Choroid plexus epithelial cell (primary cell): ENCODE measurements at regions not wholly inside any gene's neighbourhood (a gene's known extent, or its start where the extent isn't known, plus 50 kb on each side); places are given as distances from the start of the nearest gene placed in this dataset.
A peak's percentile ranks its signal among the peaks of the same experiment; 100 is the strongest.

Experiments used
- DNase-seq: peaks from one replicate; pipeline ENCODE4 v3.0.0-alpha.2; 2010; ENCODE audit warnings: low read depth
- H3K4me3 ChIP-seq: 2 replicates; pipeline ENCODE4 v1.5.1; 2011; ENCODE audit warnings: low read depth, mild to moderate bottlenecking, control low read depth, low read length, moderate library complexity
- TF ChIP-seq, protein P1 (sequence below): conservative IDR thresholded peaks from 2 replicates; pipeline ENCODE4 v1.5.1; 2011; ENCODE audit warnings: low read depth, mild to moderate bottlenecking, control low read depth, inconsistent platforms, low read length, moderate library complexity

DNA sequence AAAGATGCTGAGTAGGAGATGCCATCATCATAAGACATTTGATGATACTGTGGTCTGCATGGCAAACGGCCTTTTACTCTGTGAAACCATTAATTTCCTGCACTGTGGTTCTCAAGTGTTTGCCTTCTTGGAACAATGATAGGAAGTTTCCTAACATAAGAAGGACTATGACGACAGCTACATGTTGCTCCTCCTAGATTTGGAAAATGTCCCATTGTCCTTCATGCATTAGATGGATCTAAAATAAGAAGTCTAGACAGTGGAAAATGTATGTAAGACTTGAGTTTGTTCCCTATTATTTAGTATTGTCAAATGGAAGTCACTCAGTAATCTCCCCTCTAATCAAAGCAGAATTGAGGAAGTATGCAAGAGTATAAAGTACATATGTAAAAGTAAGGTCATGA lies 98.5 kb upstream of the TMEM170B start:
- no peak overlapping the region for H3K4me3 ChIP-seq
- DNase-seq, result no peak
- TF ChIP-seq, protein P1, sequence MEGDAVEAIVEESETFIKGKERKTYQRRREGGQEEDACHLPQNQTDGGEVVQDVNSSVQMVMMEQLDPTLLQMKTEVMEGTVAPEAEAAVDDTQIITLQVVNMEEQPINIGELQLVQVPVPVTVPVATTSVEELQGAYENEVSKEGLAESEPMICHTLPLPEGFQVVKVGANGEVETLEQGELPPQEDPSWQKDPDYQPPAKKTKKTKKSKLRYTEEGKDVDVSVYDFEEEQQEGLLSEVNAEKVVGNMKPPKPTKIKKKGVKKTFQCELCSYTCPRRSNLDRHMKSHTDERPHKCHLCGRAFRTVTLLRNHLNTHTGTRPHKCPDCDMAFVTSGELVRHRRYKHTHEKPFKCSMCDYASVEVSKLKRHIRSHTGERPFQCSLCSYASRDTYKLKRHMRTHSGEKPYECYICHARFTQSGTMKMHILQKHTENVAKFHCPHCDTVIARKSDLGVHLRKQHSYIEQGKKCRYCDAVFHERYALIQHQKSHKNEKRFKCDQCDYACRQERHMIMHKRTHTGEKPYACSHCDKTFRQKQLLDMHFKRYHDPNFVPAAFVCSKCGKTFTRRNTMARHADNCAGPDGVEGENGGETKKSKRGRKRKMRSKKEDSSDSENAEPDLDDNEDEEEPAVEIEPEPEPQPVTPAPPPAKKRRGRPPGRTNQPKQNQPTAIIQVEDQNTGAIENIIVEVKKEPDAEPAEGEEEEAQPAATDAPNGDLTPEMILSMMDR, result no peak

DNA sequence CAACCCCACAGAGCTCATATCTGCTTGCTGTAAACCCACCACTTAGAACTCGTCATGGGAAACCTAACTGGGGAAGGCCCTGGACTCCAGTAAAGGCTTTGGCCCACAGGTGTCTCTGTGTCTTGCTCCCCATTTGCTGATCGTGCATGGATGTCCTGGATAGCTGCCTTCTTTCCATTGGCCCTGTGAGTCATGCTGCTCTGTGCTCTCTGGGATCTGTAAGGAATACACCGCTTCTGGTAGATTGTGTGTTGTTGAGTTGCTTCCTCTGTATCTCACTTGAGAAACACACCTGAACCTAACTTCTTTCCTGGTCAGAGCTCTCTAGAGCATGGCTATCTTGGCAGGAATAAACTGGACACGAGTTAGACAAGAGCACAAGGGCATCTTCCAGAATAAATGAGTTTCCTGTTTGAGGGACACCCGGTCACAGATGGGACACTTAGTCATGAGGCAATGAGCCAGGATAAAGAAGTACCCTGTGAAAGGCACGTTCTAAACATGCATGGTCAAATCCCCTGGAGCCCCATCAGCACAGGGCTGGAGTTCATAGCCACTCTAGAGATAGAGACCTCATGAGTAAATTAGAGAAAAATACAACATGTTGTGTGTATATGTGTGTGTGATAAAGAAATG lies 99.6 kb upstream of the TMEM170B start:
- TF ChIP-seq, protein P1, result no peak
- no peak overlapping the region for H3K4me3 ChIP-seq
- DNase-seq, result no peak

DNA sequence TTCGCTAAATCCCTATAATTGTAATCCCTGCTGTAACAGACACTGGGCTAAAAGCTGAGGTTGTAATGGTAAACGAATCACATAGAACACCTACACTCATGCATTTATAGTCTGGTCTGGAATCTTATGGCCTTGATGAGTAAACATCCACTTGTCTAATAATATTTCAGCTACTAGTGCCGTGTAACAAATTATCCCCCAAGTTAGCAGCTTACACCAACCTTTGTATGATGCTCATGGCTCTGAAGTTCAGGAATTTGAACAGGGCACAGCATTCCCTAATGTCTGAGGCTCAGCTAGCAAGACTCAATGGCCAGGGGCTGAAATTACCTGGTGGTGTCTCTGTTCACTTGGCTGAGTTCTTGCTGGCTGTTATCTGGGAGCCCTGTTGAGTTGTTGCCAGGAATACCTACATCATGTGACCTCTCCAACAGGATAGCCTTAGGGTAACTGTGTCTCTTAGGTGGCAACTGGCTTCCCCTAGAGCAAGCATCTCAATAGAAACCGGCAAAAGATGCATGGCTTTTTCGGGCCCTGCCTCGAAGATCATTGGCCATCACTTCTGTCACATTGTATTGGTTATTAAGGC lies 100.9 kb upstream of the TMEM170B start:
- TF ChIP-seq, protein P1, result no peak
- H3K4me3 ChIP-seq, result no peak overlapping the region
- no peak for DNase-seq

DNA sequence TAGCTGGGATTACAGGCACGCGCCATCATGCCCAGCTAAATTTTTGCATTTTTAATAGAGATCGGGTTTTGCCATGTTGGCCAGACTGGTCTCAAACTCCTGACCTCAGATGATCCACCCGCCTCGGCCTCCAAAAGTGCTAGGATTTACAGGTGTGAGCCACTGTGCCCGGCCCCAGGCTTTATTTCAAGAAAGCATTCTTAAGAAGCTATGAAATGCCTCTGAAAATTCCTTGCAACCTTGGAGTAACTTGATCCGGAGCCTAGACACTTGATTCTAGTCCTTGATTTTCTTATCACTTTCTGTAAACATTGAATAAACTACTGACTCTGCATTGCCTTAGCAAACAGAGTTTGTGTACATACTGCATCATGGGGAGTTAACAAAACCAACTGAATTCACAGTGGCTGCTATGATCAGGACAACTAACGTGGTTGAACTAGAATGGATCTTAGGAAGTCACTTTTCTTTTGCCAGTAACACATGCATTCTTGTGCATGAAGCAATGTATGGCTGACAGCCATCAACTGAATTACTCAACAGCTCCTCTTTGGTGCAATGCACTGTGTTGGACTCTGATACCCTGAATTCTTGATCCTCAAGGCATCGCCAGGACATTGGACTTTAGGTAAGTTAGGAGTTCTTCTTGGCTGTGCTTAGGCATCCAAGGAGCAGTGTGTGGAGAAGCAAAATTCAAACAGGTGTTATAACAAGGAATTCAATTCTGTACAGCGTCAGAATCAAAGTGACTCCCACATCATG lies 102.8 kb upstream of the TMEM170B start:
- TF ChIP-seq, protein P1, result peak; percentile 5
- no peak overlapping the region for H3K4me3 ChIP-seq
- peak; percentile 96 for DNase-seq

DNA sequence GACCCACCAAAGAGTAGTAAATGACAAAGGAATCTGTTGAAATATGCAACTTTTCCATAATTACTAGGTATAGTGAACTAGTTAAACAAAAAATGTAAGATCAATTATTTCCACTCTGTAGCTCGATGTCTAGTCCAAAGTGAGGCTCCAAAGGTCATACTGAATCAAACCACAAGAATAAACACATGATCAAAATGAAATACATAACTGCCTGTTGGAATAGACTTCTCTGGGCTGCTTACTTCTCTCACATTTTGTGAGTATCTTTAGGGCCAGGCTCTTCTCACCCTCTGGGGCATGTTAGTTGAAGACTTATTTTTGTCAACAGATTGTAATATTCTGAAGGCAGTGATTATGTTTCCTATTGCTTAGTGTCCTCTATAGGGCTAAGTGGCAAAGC lies 103.7 kb upstream of the TMEM170B start:
- H3K4me3 ChIP-seq, result no peak overlapping the region
- TF ChIP-seq, protein P1, result no peak
- peak; percentile 51 for DNase-seq

DNA sequence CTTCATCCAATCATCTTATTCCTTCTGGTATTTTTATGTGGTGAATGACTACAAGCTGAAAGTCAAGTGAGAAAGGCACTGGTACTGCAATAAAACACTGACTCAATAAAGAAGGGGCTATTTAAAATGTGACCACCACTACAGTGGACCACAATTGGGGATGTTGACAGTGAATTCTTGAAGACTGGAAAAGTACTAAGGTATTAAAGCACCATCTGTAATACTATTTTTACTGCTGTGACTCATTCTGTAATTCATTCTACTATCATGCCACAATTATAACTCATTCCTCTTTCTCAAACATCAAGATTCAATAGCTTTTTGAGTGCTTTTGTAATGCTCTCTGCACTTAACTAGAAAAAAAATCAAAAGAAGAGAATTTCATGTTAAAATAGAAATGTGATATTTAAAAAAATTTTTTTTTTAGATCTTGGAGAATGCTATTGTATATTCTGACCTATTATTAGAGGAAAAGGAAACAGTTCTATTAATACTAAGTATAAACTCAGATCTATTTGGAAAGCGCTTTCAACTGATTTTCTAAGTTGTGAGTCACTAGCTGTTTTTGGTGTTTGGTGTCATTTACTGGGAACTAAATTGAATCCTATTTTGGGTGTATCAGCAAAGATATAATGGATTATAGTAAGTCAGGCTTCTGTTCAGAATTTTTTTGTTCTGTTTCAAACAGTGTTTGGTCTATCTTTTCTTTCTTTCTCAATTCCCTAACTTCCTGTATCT lies 104.7 kb upstream of the TMEM170B start:
- no peak overlapping the region for H3K4me3 ChIP-seq
- DNase-seq, result peak; percentile 72
- TF ChIP-seq, protein P1, result no peak
